Keratinocyte (primary cell): ENCODE measurements at regions not wholly inside any gene's neighbourhood (a gene's known extent, or its start where the extent isn't known, plus 50 kb on each side); places are given as distances from the start of the nearest gene placed in this dataset.

Source experiments
- CTCF ChIP-seq, 3 experiments: IDR thresholded peaks in 1 of 3; conservative IDR thresholded peaks in 1 of 3; optimal IDR thresholded peaks in 1 of 3; 2 replicates in 2 of 3; 3 replicates in 1 of 3; pipeline versions ENCODE3 to v1.5.1; 2011; ENCODE audit warnings: low read length in 3 of 3, mild to moderate bottlenecking in 3 of 3, moderate library complexity in 2 of 3, control low read depth in 1 of 3, inconsistent platforms in 1 of 3; ENCODE audit not compliant: insufficient read depth in 2 of 3; ENCODE audit errors: extremely low read depth in 1 of 3
- EZH2 ChIP-seq: IDR thresholded peaks from one replicate; pipeline ENCODE4 v1.6.1; 2012; ENCODE audit warnings: inconsistent platforms, mild to moderate bottlenecking, low read length, moderate library complexity

- TF ChIP-seq CTCF (optimal IDR thresholded peaks at IDR 0.05 in 1 of 3, IDR thresholded peaks at IDR 0.05 in 1 of 3, conservative IDR thresholded peaks at IDR 0.05 in 1 of 3; ENCODE audit: extremely low read depth in 1 of 3, insufficient read depth in 2 of 3, low read length in 3 of 3) (no peak), EZH2 (no peak)
Measured at GRCh38 chr2:111250448-111251030, 129.8 kb downstream of the BCL2L11 start.
